Activated CD8-positive, alpha-beta memory T cell treated with anti-CD3 and anti-CD28 coated beads for 4 hours (primary cell): ENCODE measurements at regions not wholly inside any gene's neighbourhood (a gene's known extent, or its start where the extent isn't known, plus 50 kb on each side); places are given as distances from the start of the nearest gene placed in this dataset.
"Not testable (repeated sequence)": the region's sequence is repeated elsewhere in the genome, so short reads cannot be mapped to it uniquely, and the experiment has no call there.

Source experiments
- DNase-seq, 2 donors: peaks; one replicate each; pipeline ENCODE4 v3.0.0-alpha.2; 2020; ENCODE audit warnings: low read depth in 2 of 2

GRCh38 chr2:83155826-83156225 lies 1303.3 kb downstream of the SUCLG1 start:
- DNase-seq = no peak

- DNase-seq = no peak
These were observed 1315.1 kb downstream of the SUCLG1 start for GRCh38 chr2:83143946-83144345.

- DNase-seq = no peak
These were observed 1316.1 kb downstream of the SUCLG1 start for GRCh38 chr2:83142934-83143333.

GRCh38 chr2:83115606-83116005 lies 1343.5 kb downstream of the SUCLG1 start:
- no peak for DNase-seq

GRCh38 chr2:83115155-83115554 lies 1343.9 kb downstream of the SUCLG1 start:
- DNase-seq = no peak

GRCh38 chr2:83113953-83114352 lies 1345.1 kb downstream of the SUCLG1 start:
- DNase-seq = no peak

GRCh38 chr2:83112858-83113257 lies 1346.2 kb downstream of the SUCLG1 start:
- no peak for DNase-seq

GRCh38 chr2:83109284-83109683 lies 1349.8 kb downstream of the SUCLG1 start:
- no peak for DNase-seq

- DNase-seq = no peak
These were observed 1352.2 kb downstream of the SUCLG1 start for GRCh38 chr2:83106853-83107252.

GRCh38 chr2:83104202-83104601 lies 1354.9 kb downstream of the SUCLG1 start:
- DNase-seq = no peak

- DNase-seq = no peak
These were observed 1355.5 kb downstream of the SUCLG1 start for GRCh38 chr2:83103613-83104012.

GRCh38 chr2:83089051-83089450 lies 1370.0 kb downstream of the SUCLG1 start:
- not testable (repeated sequence) for DNase-seq

GRCh38 chr2:83085869-83086268 lies 1373.2 kb downstream of the SUCLG1 start:
- DNase-seq = no peak

GRCh38 chr2:83081826-83082690 lies 1377.0 kb downstream of the SUCLG1 start:
- no peak for DNase-seq

- no peak for DNase-seq
These were observed 1380.1 kb downstream of the SUCLG1 start for GRCh38 chr2:83079007-83079406.

- no peak for DNase-seq
These were observed 1386.3 kb downstream of the SUCLG1 start for GRCh38 chr2:83072767-83073166.

- DNase-seq = no peak
These were observed 1387.2 kb downstream of the SUCLG1 start for GRCh38 chr2:83071914-83072313.

- DNase-seq = no peak
These were observed 1387.7 kb downstream of the SUCLG1 start for GRCh38 chr2:83071352-83071751.

GRCh38 chr2:83069724-83070123 lies 1389.4 kb downstream of the SUCLG1 start:
- no peak for DNase-seq

- DNase-seq = no peak
These were observed 1390.4 kb downstream of the SUCLG1 start for GRCh38 chr2:83068714-83069113.

GRCh38 chr2:83067947-83068346 lies 1391.1 kb downstream of the SUCLG1 start:
- no peak for DNase-seq

- DNase-seq = no peak
These were observed 1395.1 kb downstream of the SUCLG1 start for GRCh38 chr2:83063933-83064332.

- no peak for DNase-seq
These were observed 1395.6 kb downstream of the SUCLG1 start for GRCh38 chr2:83063511-83063910.

GRCh38 chr2:83058683-83059082 lies 1400.4 kb downstream of the SUCLG1 start:
- no peak for DNase-seq
